Keratinocyte (primary cell): ENCODE measurements at regions not wholly inside any gene's neighbourhood (a gene's known extent, or its start where the extent isn't known, plus 50 kb on each side); places are given as distances from the start of the nearest gene placed in this dataset.

Source experiments
- CTCF ChIP-seq, 3 experiments: IDR thresholded peaks in 1 of 3; conservative IDR thresholded peaks in 1 of 3; optimal IDR thresholded peaks in 1 of 3; 2 replicates in 2 of 3; 3 replicates in 1 of 3; pipeline versions ENCODE3 to v1.5.1; 2011; ENCODE audit warnings: low read length in 3 of 3, mild to moderate bottlenecking in 3 of 3, moderate library complexity in 2 of 3, control low read depth in 1 of 3, inconsistent platforms in 1 of 3; ENCODE audit not compliant: insufficient read depth in 2 of 3; ENCODE audit errors: extremely low read depth in 1 of 3
- EZH2 ChIP-seq: IDR thresholded peaks from one replicate; pipeline ENCODE4 v1.6.1; 2012; ENCODE audit warnings: inconsistent platforms, mild to moderate bottlenecking, low read length, moderate library complexity

GRCh38 chr4:184335520-184335919 lies 117.8 kb upstream of the ENPP6 start:
- TF ChIP-seq CTCF (optimal IDR thresholded peaks at IDR 0.05 in 1 of 3, IDR thresholded peaks at IDR 0.05 in 1 of 3, conservative IDR thresholded peaks at IDR 0.05 in 1 of 3; ENCODE audit: extremely low read depth in 1 of 3, insufficient read depth in 2 of 3, low read length in 3 of 3) (no peak), EZH2 (no peak)
